Right kidney (tissue), 1 donor: ENCODE measurements at regions not wholly inside any gene's neighbourhood (a gene's known extent, or its start where the extent isn't known, plus 50 kb on each side); places are given as distances from the start of the nearest gene placed in this dataset.
"Not testable (repeated sequence)": the region's sequence is repeated elsewhere in the genome, so short reads cannot be mapped to it uniquely, and the experiment has no call there.

Experiments used
- DNase-seq: peaks from one replicate; pipeline ENCODE4 v3.0.0-alpha.2; 2016

DNA sequence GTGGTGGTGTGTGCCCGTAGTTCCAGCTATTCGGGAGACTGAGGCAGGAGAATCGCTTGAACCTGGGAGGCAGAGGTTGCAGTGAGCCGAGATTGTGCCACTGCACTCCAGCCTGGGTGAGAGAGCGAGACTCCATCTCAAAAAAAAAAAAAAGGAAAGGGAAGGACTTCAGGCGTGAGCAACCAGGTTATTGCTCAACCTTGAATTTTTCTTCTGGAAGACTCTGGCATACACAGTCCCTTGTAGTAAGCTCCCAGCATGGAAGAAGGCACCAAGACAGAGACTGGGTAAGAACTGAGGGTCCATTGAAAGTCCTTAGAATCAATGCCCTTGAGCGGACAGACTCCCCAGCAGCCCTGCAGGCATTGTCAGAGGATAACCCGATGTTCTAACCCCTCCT, 75.0 kb downstream of the C9orf50 start:
- not testable (repeated sequence) for DNase-seq

GRCh38 chr9:129544761-129545160, 76.1 kb downstream of the C9orf50 start:
- no peak for DNase-seq

DNA sequence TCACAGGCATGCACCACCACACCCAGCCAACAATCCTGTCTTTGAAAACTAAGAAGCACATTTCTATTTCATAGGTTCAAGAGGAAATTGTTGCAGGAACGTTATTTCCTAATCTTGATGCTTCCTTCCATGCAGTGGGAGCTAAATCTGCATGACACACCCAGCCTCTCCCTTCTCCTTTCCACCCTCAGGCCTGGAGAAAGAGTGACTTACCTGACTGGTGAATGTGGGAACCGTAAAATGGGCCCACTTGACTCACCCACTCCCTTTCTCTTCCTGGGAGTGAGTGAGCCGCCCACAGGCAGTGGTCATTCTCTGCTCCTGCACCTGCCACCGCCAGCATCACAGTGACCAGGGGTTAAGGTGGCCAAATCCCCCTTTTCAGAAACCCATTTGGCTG, 78.2 kb downstream of the C9orf50 start:
- no peak for DNase-seq

- DNase-seq: no peak
Observed at GRCh38 chr9:129541270-129541669, 79.6 kb downstream of the C9orf50 start.

DNA sequence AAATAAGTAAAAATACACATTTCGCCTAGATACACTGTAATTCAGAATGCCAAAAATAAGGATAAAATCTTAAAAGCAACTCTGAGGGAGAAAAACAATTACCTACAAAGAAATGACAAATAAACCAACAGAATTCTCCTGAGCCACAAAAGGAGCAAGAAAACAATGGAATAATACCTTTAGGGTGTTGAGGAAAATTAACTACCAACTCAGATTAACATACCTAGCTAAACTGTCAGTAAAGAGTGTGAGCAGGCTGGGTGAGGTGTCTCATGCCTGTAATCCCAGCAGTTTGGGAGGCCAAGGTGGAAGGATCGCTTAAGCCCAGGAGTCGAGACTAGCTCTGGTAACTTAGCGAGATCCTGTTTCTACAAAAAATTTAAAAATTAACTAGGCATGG, 81.5 kb downstream of the C9orf50 start:
- DNase-seq: no peak

GRCh38 chr9:129531860-129532402, 89.0 kb downstream of the C9orf50 start:
- DNase-seq: not testable (repeated sequence)

GRCh38 chr9:129527955-129528354, 92.9 kb downstream of the C9orf50 start:
- not testable (repeated sequence) for DNase-seq

- DNase-seq: no peak
Observed at GRCh38 chr9:129525656-129526196, 95.2 kb downstream of the C9orf50 start.

- peak; percentile 41 for DNase-seq
Observed at GRCh38 chr9:129524582-129525270, 96.2 kb downstream of the C9orf50 start.

DNA sequence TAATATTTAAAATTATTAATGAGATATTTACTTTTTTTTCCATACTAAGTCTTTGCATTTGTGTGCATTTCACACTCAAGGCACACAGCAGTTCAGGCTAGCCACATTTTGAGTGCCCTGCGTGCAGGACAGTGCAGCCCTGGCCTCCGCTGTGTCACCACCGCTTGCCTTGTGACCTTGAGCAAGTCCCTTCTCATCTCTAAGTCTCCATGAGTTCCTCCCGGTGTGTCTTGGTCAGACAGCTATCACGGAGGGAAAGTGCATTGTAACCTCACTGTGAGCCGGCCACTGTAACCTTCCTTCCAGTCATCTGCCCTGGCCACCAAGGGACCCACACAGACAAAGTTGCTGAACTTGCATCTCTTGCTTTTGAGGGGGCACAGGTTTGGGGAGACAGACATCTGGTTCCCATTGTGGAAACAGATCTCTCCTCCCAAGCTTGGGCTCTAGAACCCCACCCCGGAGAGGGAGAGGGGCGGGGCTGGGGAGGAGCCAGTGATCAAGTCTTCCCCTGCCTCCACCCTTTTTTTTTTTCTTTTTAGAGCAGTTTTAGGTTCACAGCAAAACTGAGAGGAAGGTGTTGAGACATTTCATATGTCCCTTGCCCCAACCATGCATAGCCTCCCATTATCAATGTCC, 96.8 kb downstream of the C9orf50 start:
- no peak for DNase-seq

DNA sequence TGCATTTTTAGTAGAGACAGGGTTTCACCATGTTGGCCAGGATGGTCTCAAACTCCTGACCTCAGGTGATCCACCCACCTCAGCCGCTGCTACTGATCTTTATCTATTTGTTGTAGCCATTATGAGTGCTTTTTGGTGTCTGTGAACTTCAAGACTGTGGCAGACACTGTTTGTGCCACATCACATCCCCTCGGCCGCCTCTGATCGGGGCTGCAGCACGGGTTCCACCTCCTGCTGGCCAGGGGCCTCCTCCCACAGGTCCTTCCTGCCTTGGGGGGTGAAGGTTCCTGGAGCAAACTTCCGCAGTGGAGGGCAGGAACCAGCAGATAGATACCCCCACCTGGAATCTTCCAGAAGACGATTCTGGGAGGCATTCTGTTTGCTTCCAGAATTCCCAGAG, 98.5 kb downstream of the C9orf50 start:
- no peak for DNase-seq

DNA sequence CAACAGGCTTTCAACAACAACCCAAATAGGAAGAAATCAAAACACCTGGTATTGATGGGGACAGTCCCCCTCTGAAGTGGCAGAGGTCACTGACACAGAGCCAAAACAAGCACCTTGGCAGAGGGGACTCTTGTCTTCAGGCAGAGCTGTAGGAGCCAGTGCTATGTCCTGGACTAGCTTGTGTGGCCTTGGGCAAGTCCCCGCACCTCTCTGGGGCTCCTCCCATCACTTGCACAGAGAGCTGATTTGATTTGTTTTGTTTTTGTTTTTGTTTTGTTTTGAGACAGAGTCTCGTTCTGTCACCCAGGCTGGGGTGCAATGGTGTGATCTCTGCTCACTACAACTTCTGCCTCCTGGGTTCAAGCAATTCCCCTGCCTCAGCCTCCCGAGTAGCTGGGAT, 100.8 kb downstream of the C9orf50 start:
- DNase-seq: no peak

DNA sequence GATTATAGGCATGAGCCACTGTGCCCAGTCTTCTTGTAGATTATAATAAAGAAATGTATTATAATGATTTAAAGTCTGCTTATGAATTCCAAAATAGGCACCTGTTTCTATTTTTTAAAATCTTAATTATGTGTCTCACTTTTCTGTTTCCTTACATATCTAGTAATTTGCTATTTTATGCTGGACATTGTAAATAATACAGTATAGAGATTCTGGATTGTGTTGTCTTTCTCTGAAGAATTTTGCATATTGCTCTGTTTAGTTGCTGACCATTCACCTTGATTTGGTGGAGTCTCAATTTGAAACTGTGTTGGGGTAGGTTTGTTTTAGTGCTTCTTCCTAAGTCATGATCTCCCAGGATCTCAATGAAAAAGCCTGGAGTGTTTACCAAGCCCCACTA, 102.8 kb downstream of the C9orf50 start:
- no peak for DNase-seq

DNA sequence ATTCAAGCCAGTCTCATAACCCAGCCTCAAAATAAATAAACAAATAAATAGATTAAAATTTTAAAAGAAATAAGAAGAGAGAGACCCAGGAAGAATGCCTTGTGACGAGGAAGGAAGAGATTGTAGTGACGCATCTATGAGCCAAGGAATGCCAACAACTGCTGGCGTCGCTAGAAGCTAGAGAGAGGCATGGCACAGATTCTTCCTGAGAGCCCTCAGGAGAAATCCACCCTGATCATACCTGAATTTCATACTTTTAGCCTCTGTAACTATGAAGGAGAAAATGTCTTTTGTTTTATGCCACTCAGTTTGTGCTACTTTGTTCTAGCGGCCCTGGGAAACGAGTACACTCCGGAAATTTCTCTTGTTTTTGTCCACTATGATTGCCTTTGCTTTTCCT, 103.9 kb downstream of the C9orf50 start:
- no peak for DNase-seq

DNA sequence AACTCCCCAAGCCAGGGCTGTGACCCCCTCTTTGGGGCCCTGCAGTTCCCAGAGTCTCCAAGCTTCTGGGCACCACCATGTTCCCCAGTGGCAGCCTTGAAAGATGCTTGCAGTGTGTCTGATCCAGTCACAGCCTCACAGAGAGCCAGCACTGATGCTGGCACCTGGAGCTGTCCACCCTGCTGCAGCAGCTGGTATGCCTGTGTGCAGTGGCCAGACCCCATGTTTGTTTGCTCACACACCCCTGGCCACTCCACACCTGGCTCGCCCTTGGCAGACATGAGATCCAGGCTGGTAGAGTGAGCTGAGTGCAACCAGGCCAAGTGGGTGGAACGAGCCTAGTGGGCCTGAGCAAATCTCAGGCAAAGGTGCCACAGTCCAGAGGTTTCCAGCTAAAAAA, 106.0 kb downstream of the C9orf50 start:
- DNase-seq: no peak

DNA sequence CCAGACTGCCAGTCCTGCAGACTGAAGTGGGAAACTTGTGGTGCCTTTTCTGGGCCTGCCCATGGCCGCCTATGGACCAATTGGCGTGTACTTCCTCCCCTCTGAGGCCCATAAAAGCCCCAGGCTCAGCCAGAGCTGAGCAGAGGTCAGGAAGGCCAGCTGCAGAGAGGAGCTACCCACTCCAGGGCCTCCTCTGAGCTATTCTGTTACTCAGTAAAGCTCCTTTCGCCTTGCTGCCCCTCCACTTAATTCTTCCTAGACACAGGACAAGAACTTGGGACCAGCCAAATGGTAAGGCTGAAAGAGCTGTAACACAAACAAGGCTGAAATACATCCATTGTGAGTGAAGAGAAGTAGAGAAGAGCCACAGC, 106.4 kb downstream of the C9orf50 start:
- no peak for DNase-seq

GRCh38 chr9:129513856-129514496, 106.9 kb downstream of the C9orf50 start:
- no peak for DNase-seq

DNA sequence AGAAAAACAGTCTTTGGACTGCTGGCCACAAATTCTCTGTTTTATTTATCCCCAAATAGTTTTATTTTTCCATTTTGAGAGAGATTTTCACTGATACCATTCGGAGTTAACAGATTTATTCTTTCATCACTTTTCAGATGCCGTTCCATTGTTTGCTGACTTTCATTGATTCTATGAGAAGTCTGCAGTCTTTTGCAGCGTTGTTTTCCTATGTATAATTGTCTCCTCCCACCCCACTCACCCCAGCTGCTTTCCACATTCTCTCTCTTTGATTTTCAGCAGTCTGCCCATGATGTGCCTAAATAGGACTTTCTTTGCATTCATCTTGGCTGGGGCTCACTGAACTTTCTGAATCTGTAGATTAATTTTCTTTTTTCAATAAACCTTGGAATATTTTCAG, 107.6 kb downstream of the C9orf50 start:
- DNase-seq: no peak

DNA sequence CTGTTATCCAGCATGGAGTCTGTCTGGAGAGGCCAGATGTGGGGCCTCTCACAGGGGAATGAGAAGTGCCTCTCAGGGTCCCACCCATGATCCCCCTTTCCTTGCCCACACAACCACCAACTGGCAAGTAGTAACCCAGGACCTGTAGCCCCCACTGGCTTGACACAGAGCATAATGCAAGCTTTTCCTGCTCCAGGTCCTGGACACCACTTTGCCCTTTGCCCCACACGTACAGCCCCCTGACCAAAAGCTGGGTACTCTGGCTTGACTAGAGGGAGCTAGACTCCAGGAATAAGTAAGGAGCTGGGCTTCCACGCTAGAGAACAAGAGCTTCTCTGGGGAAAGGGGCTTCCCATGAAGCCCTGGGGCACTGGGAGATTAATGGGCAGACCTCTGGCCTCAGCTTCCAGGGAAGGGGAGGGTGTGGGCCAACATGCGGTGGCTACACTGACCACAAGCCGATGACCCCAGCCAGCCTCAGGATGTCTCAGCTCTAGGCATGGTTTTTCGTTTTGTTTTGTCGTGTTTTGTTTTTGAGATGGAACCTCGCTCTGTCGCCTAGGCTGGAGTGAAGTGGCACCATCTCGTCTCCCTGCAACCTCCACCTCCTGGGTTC, 109.5 kb downstream of the C9orf50 start:
- no peak for DNase-seq

GRCh38 chr9:129509533-129509928, 111.4 kb downstream of the C9orf50 start:
- DNase-seq: no peak

DNA sequence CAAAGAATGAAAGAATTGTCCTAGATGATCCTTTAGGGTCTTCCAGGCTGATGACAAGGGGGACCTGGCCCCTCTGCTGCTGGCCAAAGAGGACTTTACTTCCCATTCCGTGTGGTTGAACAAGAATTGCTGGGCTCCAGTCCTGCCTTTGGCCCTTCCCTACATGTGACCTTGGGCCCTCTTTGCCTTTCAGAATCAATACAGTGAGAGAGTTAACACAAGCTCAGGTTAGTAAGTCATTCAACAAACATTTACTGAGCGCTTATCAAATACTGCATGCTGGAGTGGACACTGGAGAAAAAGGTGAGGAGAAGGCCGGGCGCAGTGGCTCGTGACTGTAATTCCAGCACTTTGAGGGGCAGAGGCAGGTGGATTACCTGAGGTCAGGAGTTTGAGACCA, 113.1 kb downstream of the C9orf50 start:
- no peak for DNase-seq

GRCh38 chr9:129506892-129507291, 114.0 kb downstream of the C9orf50 start:
- DNase-seq: no peak

DNA sequence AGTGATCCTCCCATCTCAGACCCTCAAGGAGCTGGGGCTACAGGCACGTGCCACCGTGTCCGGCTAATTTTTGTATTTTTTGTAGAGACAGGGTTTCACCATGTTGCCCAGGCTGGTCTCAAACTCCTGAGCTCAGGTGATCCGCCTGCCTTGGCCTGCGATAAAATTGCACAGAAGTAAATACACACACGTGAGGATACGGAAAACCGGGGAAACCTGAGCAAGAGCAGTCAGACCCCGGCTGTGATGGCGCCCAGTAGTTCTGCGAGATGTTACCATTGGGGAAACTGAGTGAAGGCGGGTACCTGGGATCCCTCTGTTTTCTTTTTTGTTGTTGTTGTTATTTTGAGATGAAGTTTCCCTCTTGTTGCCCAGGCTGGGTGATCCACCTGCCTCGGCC, 114.9 kb downstream of the C9orf50 start:
- no peak for DNase-seq
